ENCODE measurements at regions not wholly inside any gene's neighbourhood (a gene's known extent, or its start where the extent isn't known, plus 50 kb on each side); places are given as distances from the start of the nearest gene placed in this dataset.

DNA sequence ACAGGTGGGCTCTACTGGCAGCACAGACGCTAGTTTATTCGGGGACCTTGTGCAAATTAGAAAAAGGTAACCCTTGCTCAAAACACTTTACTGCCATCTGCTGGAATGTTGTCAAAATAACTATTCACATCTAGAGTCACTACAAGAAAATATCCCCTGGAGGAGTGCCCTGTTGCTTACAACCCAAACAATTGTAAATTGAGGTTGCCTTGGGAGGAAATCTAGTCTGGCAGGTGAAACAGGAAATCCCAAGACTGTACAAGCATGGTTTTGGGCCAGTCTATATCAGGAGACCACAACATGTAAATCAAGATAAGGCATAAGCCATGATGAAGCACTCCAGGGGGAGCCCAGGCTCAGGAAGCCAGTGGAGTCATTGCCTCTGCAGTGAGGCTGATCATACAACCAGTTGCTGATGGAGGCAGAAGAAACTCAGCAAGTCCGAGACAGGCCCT lies 136.8 kb upstream of the ACP3 start:
- peak in 10 of 11 donors; percentile 12 to 39 (median 31) for DNase-seq (ENCODE audit: extremely low read depth in 1 of 11, low read depth in 9 of 11, low spot score in 4 of 11)

DNA sequence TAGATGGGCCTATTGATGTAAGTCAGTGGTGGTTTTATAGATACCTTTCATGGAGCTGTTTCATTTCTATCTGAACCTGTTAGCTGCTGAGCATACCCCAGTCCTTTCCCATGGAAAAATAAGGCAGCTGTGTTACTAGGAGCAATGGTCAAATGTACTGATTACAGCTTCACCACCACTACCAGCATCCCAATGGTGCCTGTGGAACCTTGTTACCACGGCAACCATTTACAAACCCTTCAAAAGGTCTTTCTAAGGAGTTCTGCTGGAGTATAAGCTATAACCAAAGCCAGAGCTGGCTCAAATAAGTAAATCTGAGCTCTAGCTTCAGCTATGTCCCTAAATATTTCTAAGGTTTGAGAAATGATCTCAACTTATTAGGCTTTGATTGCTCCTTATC lies 133.4 kb upstream of the ACP3 start:
- DNase-seq (ENCODE audit: extremely low read depth in 1 of 11, low read depth in 9 of 11, low spot score in 4 of 11): no peak

DNA sequence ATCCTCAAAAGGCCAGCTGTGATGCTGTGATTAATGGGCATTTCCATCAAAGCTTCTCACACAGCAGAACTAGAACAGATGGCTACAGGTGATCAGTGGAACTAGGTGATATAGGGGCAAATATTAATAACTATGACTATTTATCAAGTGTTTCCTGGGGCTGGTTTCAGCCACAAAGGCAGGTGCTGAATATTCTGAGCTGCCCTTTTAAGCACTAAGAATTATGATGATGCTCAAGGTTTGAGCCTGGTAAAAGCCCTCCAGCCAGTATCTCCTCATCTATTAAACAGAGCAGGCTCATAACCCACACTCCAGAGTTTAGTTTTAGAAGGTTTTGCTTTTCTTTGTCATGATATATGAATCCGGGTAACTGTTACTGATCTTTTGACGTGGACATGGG lies 129.5 kb upstream of the ACP3 start:
- DNase-seq (ENCODE audit: extremely low read depth in 1 of 11, low read depth in 9 of 11, low spot score in 4 of 11): no peak

DNA sequence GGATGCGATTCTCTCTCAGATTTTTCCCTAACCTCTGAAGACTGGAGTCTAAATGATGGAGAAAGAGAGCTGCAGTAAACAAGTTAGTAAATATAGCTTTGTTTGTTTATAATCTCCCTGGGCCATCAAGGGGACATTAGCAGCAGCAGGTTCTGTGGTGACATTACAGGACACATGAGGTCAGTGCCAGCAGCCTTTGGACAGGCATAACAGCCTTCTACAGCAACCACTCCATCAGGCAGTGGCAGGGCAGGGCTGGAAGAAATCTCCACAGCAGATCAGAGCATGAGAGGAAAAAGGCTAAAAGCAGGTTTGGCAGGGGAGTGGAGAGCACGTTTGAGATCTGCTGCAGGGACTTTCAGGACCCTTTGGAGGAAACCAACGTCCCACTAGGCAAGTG lies 127.6 kb upstream of the ACP3 start:
- DNase-seq (ENCODE audit: extremely low read depth in 1 of 11, low read depth in 9 of 11, low spot score in 4 of 11): no peak

DNA sequence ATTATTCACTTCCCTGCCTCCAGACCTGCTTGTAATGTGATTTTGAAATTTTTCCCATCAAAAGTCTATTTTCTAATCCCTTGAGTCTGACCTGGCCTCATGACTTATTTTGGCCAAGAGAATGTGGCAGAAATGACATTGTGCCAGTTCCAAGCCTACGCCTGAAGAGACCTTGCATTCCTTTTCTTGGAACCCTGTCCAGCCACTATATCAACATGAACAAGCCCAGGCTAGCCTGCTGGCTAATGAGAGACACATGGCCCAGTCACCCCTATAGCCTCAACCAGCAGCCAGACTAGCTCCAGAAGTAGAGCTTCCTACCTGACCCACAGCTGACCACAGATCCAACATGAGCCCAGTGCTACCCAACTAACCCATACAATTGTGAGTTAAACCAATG lies 121.1 kb upstream of the ACP3 start:
- DNase-seq (ENCODE audit: extremely low read depth in 1 of 11, low read depth in 9 of 11, low spot score in 4 of 11): no peak

DNA sequence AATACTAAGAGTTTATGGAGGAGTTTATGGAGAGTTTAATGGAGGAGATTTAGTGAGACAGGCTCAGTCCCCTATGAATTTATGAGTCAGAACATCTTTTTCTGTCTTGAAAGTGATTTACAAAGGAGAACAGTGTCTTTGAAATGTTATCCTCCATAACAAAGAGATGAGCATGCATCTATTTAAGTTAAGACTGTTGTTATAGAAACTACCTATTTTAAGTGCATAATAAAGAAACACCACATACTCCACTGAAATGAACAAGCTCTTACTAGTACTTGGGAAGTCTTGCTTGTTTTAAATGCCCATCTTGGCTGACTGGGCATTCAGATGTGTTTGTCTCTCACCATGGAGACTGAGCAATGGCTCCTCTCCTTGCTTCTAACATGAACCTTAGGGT lies 118.7 kb upstream of the ACP3 start:
- DNase-seq (ENCODE audit: extremely low read depth in 1 of 11, low read depth in 9 of 11, low spot score in 4 of 11): peak in 1 of 11 donors; percentile 4

DNA sequence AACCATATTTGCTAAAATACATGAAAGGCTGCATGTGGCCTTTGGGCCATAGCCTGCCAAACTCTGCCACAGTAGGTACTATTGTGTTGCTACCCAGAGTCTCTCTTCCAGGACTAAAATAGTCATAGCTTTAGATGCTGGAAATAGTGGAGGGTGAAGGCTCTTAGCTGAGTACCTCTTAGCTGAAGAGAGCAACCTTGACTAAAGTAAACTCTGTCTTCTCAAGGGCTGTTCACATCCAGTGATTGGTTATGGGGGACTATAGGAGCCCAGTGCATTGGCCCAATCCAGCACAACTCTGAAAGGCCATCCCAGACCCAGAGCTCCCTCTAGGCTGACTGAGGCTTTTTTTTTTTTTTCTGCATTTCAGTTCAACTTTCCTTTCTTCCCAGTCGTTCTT lies 117.8 kb upstream of the ACP3 start:
- no peak for DNase-seq (ENCODE audit: extremely low read depth in 1 of 11, low read depth in 9 of 11, low spot score in 4 of 11)

DNA sequence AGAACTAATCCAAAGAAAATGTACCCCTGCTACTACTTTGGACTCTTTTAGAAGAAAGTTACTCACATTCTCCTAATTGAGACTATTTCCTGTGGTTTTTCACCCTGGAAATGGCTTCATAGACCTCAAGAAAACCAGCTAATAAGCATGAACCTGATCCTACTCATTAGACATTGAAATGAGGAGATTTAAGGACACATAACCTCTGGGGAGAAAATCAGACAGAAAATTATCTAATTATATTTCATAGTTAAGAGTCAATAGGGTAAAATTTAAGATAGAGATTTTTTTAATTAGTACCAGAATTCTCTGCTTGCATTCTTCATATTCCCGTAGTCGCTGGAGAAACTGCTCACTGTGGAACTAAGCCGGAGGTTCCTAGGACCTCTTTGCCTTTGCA lies 114.6 kb upstream of the ACP3 start:
- DNase-seq (ENCODE audit: extremely low read depth in 1 of 11, low read depth in 9 of 11, low spot score in 4 of 11): no peak

DNA sequence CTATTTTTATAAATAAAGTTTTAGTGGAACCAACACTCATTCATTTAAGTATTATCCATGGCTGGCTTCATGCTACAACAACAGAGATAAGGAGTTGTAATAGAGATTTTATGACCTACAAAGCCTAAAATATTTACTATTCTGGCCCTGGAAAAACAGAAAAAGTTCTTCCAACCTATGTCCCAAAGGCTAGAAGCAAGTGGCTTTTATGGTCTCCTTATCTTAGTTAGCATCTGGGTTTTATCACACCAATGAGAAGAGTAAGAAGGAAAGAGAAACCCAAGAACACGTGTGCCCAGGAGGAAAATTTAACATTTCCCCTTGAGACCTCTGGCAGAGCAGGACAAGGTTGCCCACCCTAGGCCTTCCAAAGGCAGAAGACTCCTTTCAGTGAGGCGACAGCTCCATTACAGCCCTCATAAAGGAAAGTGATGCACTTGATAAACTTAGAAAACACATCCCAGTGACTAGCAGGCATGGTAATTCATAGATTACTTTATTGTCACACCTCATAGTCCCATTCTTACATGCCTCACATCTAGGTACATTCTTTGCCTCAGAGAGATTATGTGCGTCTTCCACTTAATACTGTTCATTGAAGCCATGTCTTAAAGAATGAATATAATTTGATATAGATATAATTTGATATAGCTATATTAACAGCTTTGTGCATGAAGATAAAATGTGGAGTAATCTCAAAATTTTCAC lies 113.2 kb upstream of the ACP3 start:
- DNase-seq (ENCODE audit: extremely low read depth in 1 of 11, low read depth in 9 of 11, low spot score in 4 of 11): no peak

DNA sequence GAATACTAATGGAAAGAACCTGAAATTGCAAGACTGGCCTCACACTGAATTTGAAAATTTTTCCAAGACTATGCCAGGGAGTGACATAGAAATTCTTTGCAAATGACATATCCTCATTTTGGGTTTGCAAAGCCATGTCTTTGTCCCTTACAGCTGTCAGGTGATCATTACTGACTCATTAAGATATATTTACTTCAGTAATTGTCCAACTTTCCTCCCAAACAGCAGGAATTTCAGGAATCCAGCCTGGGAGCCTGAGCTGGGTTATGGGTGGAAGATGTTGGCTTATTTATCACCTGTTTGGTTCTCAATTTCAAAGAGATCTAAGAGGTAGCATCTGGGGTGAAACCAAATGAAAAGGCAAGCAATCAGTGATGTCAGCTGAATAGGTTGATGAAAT lies 111.6 kb upstream of the ACP3 start:
- no peak for DNase-seq (ENCODE audit: extremely low read depth in 1 of 11, low read depth in 9 of 11, low spot score in 4 of 11)

DNA sequence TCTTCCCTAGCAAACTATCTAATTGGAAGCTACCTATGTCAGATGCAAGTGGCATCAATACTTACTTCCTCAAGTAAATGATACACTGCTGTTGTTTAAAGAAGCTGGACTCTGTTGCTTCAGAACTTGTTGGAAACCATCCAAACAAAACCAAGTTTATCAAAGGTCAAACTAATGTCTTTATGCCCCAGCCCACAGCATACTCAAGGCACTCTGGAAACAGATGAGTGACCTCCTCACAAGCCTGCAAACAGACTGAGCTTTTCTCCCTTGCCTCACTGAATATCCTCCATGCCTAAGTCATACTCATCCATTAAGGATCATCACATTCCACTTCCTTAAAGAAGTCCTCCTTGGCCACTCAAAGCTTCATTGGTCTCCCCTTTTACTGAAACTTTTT lies 107.4 kb upstream of the ACP3 start:
- no peak for DNase-seq (ENCODE audit: extremely low read depth in 1 of 11, low read depth in 9 of 11, low spot score in 4 of 11)

DNA sequence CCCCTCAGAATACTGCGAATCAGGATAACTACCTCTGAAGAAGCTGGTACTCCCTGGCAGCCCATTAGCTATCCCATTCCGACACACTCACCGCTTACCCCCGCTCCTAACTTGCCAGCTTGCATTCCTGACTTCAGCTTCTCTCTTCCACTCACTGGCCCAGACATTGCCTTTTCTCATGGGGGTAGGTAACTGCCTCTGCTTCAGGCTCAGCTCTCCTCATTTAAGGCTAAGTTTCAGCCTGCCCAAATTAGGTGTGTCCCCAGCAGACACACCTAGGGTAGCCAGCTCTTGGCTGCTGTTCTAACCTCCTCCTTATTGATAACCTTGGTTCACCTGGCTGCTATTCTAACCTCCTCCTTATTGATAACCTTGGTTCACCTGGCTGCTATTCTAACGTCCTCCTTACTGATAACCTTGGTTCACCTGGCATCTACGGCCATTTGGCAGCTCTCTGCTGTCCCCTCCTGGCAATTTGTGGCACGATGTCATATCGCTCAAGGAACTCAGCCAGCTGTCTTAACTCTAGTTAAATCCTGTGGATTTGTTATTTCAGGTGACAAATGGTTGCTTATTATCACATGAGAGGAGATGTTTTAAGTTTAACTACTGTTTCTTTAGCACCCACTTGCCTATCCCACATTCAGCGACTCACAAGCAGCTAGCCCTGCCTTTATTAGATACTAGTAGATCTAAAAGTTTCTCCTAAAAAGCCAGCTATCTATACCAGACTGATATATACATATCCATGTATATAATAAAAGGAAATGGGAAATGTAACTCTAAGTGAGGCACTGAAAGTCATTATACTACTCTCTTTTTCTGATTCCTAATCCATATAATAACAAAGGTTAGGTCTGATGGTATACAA lies 106.5 kb upstream of the ACP3 start:
- DNase-seq (ENCODE audit: extremely low read depth in 1 of 11, low read depth in 9 of 11, low spot score in 4 of 11): no peak

DNA sequence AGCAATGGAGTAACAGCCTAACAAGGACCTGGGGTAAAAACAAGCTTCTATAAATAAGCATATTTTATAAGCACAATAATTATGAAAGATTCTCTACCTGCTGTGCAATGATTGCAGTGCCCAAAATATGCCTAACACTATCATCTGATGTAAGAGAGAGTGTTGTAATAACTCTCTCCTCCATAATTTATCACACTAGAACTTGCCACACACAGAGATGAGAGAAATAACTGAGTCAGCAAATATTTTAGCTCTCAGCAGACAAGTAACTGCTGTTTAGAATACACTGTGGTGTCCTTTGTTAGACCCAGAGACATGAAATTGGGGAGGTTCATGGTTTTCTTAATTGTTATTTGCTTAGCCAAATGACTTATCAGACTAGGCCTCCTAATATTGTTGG lies 105.3 kb upstream of the ACP3 start:
- DNase-seq (ENCODE audit: extremely low read depth in 1 of 11, low read depth in 9 of 11, low spot score in 4 of 11): peak in 2 of 11 donors; percentile 29 to 47

DNA sequence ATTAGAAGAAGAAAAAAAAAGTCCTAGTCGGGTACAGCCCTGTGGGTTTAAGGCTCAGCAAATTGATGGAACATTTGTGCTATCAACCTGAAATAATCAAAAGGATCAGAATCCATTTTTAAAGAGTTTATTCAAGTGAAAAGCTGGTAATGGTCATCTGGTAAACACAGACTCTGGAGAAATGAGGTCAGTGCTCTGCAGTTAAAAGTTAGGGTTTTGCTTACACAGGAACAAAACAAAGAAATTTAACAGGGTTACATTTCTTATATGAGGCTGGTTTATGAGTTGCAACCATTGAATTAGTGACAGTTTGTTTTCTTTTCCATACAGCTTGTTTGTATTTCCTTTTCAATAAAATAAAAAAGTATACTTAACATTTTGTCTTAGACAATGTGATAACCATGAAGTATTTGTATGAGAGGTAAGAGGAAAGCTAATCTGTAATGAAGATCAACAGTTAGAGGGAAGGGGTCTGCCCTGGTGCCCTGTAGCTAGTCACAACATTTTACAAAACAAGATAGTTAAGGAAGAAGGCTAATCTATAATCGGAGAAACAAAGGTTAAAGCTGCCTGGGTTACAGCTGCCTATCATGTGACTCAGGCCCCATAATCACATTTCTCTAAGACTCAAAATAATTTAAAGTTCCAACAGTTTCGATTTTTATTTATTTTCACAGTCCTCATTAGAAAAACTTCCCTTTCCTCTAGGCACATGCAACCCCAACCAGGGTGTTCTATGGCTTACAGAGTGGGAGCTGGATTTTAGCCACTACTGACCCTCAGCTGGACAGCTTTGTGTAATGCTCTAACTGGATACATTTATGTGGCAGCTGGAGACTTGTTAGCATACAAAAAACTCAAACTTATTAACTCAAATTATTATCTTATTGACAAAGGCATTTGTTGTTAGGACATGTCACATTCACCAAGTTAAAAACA lies 98.1 kb upstream of the ACP3 start:
- no peak for DNase-seq (ENCODE audit: extremely low read depth in 1 of 11, low read depth in 9 of 11, low spot score in 4 of 11)

DNA sequence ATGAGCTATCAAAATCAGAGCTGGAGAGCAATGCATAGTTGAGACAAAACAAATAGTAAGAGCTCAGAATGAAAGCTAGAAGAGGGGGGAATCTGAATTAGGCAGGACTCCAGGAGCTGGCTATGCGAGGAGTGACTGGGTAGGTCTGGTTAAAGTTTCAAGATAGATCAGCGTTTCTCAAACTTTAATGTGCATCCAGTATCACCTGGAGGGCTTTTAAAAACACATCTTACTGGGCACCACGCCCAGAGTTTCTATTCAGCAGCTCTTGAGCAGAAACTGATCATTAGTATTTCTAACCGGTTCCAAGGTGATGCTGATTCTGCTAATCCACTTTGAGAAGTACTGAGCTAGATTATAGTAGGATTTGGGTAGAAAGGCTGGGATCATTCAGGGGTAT lies 96.2 kb upstream of the ACP3 start:
- DNase-seq (ENCODE audit: extremely low read depth in 1 of 11, low read depth in 9 of 11, low spot score in 4 of 11): no peak

DNA sequence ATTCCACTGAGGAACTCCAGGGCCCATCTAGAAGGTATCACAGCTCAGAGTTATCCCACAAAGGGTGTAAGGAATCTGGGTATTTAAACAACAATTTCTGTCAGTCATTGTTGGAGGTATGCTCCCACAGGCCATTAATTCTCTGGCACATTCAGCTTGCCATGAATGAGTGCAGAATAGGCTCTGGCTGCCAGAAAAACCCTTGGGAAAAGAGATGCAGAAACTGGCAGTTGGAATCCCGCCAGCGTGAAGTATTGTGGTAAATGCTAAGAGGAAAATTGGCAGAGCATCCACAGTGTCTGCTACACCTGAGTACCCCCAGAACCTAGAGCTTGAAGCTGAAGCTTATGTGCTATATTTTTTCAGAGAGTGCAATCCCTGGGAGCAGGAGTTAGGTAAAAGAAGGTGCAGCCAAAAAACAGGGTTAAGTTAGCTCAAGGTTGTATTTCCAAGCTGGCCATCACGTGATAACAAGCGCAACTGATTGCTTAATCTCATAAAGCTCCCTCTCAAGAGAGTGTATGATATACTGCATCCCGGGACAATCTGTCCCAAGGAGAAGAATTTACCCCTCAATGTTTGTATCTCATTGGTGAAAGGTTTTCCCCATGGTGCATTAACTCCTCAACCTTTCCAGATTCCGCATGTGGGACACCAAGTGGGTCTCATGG lies 94.2 kb upstream of the ACP3 start:
- DNase-seq (ENCODE audit: extremely low read depth in 1 of 11, low read depth in 9 of 11, low spot score in 4 of 11): peak in 1 of 11 donors; percentile 24

DNA sequence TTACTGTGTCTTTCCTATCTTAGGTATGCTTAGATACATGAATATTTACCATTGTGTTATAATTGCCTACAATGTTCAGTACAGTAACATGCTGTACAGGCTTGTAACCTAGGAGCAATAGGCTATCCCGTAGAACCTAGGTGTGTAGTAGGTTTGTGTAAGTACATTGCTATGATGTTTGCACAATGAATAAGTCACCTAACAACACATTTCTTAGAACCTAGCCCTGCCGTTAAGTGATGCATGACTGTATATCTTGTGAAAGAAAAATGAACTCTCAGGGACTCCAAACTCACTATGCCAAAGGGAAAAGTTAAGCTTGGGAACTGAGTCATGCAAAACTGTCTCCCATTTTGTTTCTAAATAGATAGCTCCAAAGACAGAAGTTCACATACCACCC lies 91.5 kb upstream of the ACP3 start:
- DNase-seq (ENCODE audit: extremely low read depth in 1 of 11, low read depth in 9 of 11, low spot score in 4 of 11): peak in 2 of 11 donors; percentile 33 to 50

DNA sequence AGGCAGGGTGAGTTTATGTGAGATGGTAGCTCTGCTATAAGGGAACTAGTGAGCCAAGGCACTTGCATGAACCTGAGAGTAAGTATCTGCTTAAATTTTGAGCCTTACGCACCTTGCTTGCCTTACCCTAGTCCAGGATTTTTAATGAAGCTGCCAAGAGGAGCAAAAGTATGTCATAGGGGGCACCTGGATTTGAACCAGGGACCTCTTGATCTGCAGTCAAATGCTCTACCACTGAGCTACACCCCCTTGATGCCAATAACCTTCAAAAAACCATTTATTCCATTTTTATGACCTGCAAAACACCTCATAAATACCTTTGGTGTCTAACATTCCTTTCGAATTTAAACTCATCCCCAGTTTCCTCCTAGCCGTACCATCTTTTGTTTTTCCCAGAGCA lies 88.3 kb upstream of the ACP3 start:
- no peak for DNase-seq (ENCODE audit: extremely low read depth in 1 of 11, low read depth in 9 of 11, low spot score in 4 of 11)

DNA sequence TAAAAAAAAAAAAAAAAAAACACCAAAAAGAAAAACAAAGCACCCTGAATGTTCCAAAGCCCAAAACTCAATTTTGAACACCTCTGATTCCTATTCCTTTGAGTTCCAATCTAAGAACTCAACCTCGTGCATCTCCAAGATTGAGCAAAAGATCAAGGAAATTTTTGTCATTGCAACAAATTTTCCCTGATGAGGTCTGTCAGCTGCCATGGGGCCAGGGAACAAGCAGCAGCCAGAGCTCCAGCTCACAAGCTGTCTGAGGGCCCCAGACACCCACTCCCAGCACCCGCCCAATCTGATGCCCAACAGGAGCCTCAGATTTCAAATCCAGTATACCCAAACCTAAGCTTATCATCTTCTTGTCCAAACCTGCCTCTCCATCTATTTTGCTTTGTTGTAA lies 87.6 kb upstream of the ACP3 start:
- DNase-seq (ENCODE audit: extremely low read depth in 1 of 11, low read depth in 9 of 11, low spot score in 4 of 11): no peak
